GM12891 (cell line): ENCODE measurements at regions not wholly inside any gene's neighbourhood (a gene's known extent, or its start where the extent isn't known, plus 50 kb on each side); places are given as distances from the start of the nearest gene placed in this dataset.

Source experiments
- PAX5 ChIP-seq: IDR thresholded peaks from 2 replicates; pipeline ENCODE4 v1.6.1; 2011; ENCODE audit warnings: low read length, moderate library complexity, mild to moderate bottlenecking; ENCODE audit not compliant: insufficient read depth, severe bottlenecking
- POLR2A ChIP-seq: IDR thresholded peaks from 2 replicates; pipeline ENCODE4 v1.6.1; 2011; ENCODE audit warnings: low read depth, low read length, control low read depth
- POLR2AphosphoS5 ChIP-seq: IDR thresholded peaks from 2 replicates; pipeline ENCODE4 v1.6.1; 2011; ENCODE audit warnings: low read depth, low read length, control low read depth
- POU2F2 ChIP-seq: IDR thresholded peaks from 2 replicates; pipeline ENCODE4 v1.6.1; 2011; ENCODE audit warnings: low read depth, mild to moderate bottlenecking, control low read depth, low read length, moderate library complexity
- SPI1 ChIP-seq: IDR thresholded peaks from 2 replicates; pipeline ENCODE4 v1.6.1; 2011; ENCODE audit warnings: low read depth, low read length, control low read depth
- TAF1 ChIP-seq: IDR thresholded peaks from 2 replicates; pipeline ENCODE4 v1.6.1; 2011; ENCODE audit warnings: low read depth, low read length, control low read depth

DNA sequence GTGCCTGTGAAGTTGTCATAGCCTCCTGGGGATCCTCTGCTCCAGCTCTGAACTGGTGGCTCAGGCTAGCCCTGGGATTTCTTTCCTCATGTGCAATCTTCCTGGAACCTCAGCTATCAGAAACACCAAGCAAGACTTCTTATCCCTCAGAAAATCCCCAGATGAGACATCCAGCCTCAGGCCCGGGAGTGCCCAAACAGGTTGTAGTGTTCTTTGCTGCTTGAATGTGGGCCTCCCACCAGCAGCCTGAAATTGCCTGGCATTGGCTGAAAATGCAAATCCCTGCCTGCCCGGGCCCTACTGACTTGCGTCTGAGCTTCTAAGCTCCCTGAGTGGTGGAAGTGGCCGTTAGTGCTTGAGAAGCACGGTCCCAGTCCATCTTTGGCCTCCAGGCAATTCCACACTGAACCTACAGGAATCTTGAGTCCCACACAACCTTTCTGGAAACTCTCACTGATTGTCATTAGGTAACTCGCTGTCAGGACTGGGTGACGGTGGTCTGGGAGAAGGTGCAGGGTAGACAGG, 146.8 kb downstream of the ZBTB18 start:
- no peak for TF ChIP-seq POLR2A
- TF ChIP-seq POLR2AphosphoS5 = no peak
- no peak for TF ChIP-seq TAF1
- TF ChIP-seq POU2F2 = no peak
- TF ChIP-seq PAX5 = no peak
- TF ChIP-seq SPI1 = no peak
